Suppressor macrophage treated with lipopolysaccharide for 1 hour (primary cell): ENCODE measurements at regions not wholly inside any gene's neighbourhood (a gene's known extent, or its start where the extent isn't known, plus 50 kb on each side); places are given as distances from the start of the nearest gene placed in this dataset.

Source experiments
- DNase-seq, 3 donors: peaks; one replicate each; pipeline ENCODE4 v3.0.0-alpha.2; 2020 to 2022

- DNase-seq = peak in 2 of 3 donors; percentile 34 to 44
Measured at GRCh38 chr1:186735463-186735862, 55.2 kb upstream of the PTGS2 start.

GRCh38 chr1:186730951-186731729 is 50.9 kb upstream of the PTGS2 start:
- DNase-seq = no peak
